ENCODE measurements at regions not wholly inside any gene's neighbourhood (a gene's known extent, or its start where the extent isn't known, plus 50 kb on each side); places are given as distances from the start of the nearest gene placed in this dataset.
"Not testable (repeated sequence)": the region's sequence is repeated elsewhere in the genome, so short reads cannot be mapped to it uniquely, and the experiment has no call there.

GRCh38 chr3:87822563-87822962, 236.2 kb downstream of the CGGBP1 start:
- Mint-ChIP-seq H3K4me1 (ENCODE audit: low read depth) (no peaks in the 10 kb centered on the region), H3K9me3 (no peaks in the 10 kb centered on the region), H3K36me3 (ENCODE audit: low read depth) (no peaks in the 10 kb centered on the region), H3K27me3 (no peaks in the 10 kb centered on the region), H3K4me3 (no peak overlapping the region), H3K27ac (no peak overlapping the region)
- CTCF ChIA-PET, result interaction anchor here (1.7 kb wide), 1 partner anchor 24 kb away, joined by 3 read pairs; no protein-coding TSS in a partner anchor
- Histone ChIP-seq H3K27ac (ENCODE audit: low read depth in 1 of 2, low read length in 2 of 2) (no peak overlapping the region), H3K4me3 (ENCODE audit: low read length) (no peak overlapping the region), H3K36me3 (ENCODE audit: insufficient read depth, low read length) (no peaks in the 10 kb centered on the region), H3K4me1 (ENCODE audit: insufficient read depth, low read length) (no peaks in the 10 kb centered on the region), H3K27me3 (ENCODE audit: control insufficient read depth in 1 of 2, insufficient read depth in 2 of 2, low read length in 2 of 2) (no peaks in the 10 kb centered on the region), H3K9me3 (ENCODE audit: control insufficient read depth in 1 of 2, insufficient read depth in 1 of 2, low read length in 2 of 2) (no peaks in the 10 kb centered on the region)
- POLR2A ChIA-PET, result no interaction called here
- ATAC-seq (ENCODE audit: poor library complexity) (no peak), DNase-seq (no peak)
- no peak for TF ChIP-seq CTCF (IDR thresholded peaks at IDR 0.05)
- intact Hi-C loops (cut with DNase I, micrococcal nuclease), result no loop called here

DNA sequence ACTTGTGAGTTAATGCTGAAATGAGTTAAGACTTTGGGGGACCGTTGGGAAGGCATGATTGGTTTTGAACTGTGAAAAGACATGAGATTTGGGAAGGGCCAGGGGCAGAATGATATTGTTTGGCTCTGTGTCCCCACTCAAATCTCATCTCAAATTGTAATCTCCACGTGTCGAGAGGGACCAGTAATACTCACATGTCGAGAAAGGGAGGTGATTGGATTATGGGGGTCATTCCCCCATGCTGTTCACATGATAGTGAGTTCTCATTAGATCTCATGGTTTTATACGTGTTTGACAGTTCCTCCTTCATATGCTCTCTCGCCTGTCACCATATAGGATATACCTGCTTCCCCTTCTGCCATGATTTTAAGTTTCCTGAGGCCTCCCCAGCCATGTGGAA, 245.3 kb downstream of the CGGBP1 start:
- H3K4me3 Mint-ChIP-seq; H3K4me3 ChIP-seq (ENCODE audit: low read length); H3K27ac Mint-ChIP-seq; H3K36me3 Mint-ChIP-seq (ENCODE audit: low read depth); H3K9me3 Mint-ChIP-seq; ATAC-seq (ENCODE audit: poor library complexity); H3K4me1 ChIP-seq (ENCODE audit: insufficient read depth, low read length); DNase-seq; H3K27ac ChIP-seq (ENCODE audit: low read depth in 1 of 2, low read length in 2 of 2); H3K4me1 Mint-ChIP-seq (ENCODE audit: low read depth); H3K36me3 ChIP-seq (ENCODE audit: insufficient read depth, low read length); H3K27me3 ChIP-seq (ENCODE audit: control insufficient read depth in 1 of 2, insufficient read depth in 2 of 2, low read length in 2 of 2); intact Hi-C loops (cut with DNase I, micrococcal nuclease); POLR2A ChIA-PET; CTCF ChIA-PET; H3K9me3 ChIP-seq (ENCODE audit: control insufficient read depth in 1 of 2, insufficient read depth in 1 of 2, low read length in 2 of 2): not testable (repeated sequence)
- peaks cover 13% of the 10 kb centered on the region for H3K27me3 Mint-ChIP-seq

DNA sequence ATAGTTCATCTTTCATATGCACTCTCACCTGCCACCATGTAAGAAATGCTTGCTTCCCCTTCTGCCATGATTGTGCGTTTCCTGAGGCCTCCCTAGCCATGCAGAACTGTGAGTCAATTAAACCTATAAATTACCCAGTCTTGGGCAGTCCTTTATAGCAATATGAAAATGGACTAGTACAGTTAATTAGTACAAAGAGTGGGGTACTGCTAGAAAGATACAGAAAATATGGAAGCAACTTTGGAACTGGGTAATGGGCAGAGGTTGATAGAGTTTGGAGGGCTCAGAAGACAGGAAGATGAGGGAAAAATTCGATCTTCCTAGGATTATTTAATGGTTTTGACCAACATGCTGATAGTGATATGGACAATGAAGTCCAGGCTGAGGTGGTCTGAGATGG, 246.9 kb downstream of the CGGBP1 start:
- H3K27me3 ChIP-seq (ENCODE audit: control insufficient read depth in 1 of 2, insufficient read depth in 2 of 2, low read length in 2 of 2), result no peaks in the 10 kb centered on the region
- POLR2A ChIA-PET, result no interaction called here
- H3K4me3 ChIP-seq (ENCODE audit: low read length), result no peak overlapping the region
- no peaks in the 10 kb centered on the region for H3K36me3 Mint-ChIP-seq (ENCODE audit: low read depth)
- H3K27ac ChIP-seq (ENCODE audit: low read depth in 1 of 2, low read length in 2 of 2), result no peak overlapping the region
- DNase-seq, result no peak
- H3K4me3 Mint-ChIP-seq, result no peak overlapping the region
- H3K36me3 ChIP-seq (ENCODE audit: insufficient read depth, low read length), result no peaks in the 10 kb centered on the region
- peaks cover 4% of the 10 kb centered on the region for H3K9me3 Mint-ChIP-seq
- no peaks in the 10 kb centered on the region for H3K4me1 ChIP-seq (ENCODE audit: insufficient read depth, low read length)
- peaks cover 0 to 3% of the 10 kb centered on the region in 2 experiments for H3K9me3 ChIP-seq (ENCODE audit: control insufficient read depth in 1 of 2, insufficient read depth in 1 of 2, low read length in 2 of 2)
- no peaks in the 10 kb centered on the region for H3K4me1 Mint-ChIP-seq (ENCODE audit: low read depth)
- no peak for TF ChIP-seq CTCF (IDR thresholded peaks at IDR 0.05)
- CTCF ChIA-PET, result no interaction called here
- H3K27ac Mint-ChIP-seq, result no peak overlapping the region
- H3K27me3 Mint-ChIP-seq, result peaks cover 13% of the 10 kb centered on the region
- intact Hi-C loops (cut with DNase I, micrococcal nuclease), result no loop called here
- no peak for ATAC-seq (ENCODE audit: poor library complexity)

DNA sequence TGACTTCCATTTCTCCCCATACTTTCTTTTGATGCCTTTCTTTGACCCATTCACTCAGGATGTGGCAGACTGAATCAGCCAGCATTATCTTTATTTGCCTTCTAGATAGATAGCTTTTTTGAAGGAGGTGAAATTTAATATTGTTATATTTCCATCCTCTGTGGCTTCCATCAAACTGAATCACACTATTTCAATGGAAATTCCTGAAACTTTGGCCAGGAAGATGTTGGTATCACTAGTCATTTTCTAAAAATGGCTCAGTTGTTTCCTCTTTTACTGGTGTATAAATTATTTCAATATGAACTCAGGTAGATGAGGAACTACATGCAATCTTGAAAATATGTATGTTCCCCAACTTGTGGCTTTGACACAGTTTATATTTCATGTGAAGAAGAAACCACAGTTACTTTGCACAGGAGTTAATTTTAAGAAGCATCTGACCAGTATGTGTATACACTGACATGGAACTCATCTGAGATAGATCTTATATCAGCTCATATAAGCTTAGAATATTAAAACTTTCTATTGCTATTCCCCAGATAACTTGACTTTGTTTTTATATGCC, 248.3 kb downstream of the CGGBP1 start:
- Histone ChIP-seq H3K36me3 (ENCODE audit: insufficient read depth, low read length) (no peaks in the 10 kb centered on the region), H3K9me3 (ENCODE audit: control insufficient read depth in 1 of 2, insufficient read depth in 1 of 2, low read length in 2 of 2) (peaks cover 0 to 3% of the 10 kb centered on the region in 2 experiments), H3K27me3 (ENCODE audit: control insufficient read depth in 1 of 2, insufficient read depth in 2 of 2, low read length in 2 of 2) (no peaks in the 10 kb centered on the region), H3K4me3 (ENCODE audit: low read length) (no peak overlapping the region), H3K27ac (ENCODE audit: low read depth in 1 of 2, low read length in 2 of 2) (no peak overlapping the region), H3K4me1 (ENCODE audit: insufficient read depth, low read length) (no peaks in the 10 kb centered on the region)
- ATAC-seq (ENCODE audit: poor library complexity), result no peak
- Mint-ChIP-seq H3K27me3 (peaks cover 17% of the 10 kb centered on the region), H3K4me3 (no peak overlapping the region), H3K27ac (no peak overlapping the region), H3K4me1 (ENCODE audit: low read depth) (peaks cover 6% of the 10 kb centered on the region), H3K9me3 (peaks cover 4% of the 10 kb centered on the region), H3K36me3 (ENCODE audit: low read depth) (no peaks in the 10 kb centered on the region)
- TF ChIP-seq CTCF (IDR thresholded peaks at IDR 0.05), result no peak
- ChIA-PET CTCF (no interaction called here), POLR2A (no interaction called here)
- intact Hi-C loops (cut with DNase I, micrococcal nuclease), result no loop called here
- DNase-seq, result no peak

Measured in CD4-positive, alpha-beta T cell (primary cell).